Fibroblast of skin of back (primary cell): ENCODE measurements at regions not wholly inside any gene's neighbourhood (a gene's known extent, or its start where the extent isn't known, plus 50 kb on each side); places are given as distances from the start of the nearest gene placed in this dataset.

ENCODE experiments used
- DNase-seq: peaks from one replicate; pipeline ENCODE4 v3.0.0-alpha.2; 2013

DNA sequence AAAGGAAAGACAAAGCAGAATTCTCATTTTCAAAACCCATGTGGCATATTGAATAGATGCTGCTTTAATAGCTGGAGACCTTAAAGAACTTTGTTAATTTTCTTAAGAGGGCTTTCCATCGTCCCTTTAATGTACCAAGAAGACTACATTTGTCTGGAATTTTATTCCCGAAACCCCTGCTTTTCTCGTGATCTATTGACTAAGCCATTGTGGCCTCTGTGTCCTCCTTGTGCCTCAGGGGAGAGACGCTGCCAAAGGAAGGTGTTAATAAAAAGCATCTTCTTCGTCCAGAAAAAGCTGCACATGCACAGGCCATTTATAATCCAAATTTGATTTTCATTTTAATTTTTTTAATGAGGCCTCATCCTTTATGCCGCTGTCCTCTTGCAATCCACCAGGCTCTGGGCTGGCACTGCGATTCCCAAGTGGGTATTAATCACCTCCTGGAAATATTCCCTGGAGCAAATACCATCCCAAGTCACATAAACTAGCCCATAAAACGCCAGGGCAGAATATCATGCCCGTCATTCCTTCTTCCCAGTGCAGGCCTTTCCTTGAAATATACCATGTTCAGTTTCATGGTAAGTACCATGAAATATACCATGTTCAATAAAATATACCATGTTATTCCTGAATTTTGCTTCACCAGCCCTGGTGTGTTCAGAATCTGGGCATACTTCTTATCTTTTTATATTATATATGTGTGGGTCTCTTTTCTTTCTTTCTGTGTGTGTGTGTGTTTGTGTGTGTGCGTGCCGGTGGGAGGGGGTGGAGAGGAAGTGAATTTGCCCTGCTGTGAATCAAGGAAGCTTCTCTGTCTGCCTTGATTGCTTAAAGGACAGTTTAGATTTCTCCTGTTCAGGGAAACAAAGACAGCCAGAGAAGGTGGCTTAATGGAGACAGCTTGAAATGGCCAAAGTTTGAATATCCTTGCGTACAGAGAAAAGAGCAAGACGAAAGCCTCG is 147.6 kb downstream of the PHETA1 start:
- DNase-seq: no peak

DNA sequence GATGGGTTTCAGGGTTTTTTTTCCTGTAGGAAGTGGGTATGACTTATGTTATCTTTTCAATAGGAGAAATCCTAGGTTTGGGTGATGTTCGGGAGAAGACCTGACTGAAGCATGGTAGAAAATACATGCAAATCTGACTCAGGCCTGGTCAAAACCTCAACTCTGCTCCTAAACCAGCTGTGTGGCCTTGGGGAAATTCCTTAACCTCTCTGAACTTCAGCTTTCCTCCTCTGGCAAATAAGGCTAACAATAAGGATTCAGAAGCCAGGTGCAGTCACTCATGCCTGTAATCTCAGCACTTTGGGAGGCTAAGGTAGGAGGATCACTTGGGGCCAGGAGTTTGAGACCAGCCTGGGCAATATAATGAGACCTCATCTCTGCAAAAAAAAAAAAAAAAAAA is 148.5 kb downstream of the PHETA1 start:
- no peak for DNase-seq

DNA sequence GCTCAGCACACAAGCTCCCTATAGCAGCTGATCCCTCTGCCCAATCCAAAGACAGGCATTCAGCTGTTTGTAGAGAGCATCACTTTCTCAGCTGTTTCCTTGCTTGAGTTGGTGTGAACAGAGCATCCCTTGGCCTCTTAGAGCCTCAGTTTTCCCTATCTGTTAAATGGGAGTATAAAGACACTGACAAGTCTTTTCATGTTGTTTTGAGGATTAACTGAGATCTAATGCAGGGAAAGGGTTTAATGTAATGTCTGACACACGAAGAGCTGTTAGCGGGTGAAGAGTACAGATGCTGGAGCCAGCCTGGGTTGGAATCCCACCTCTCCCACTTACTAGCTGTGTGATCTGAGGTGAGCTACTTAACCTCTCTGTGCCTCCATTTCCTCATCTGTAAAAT is 149.5 kb downstream of the PHETA1 start:
- no peak for DNase-seq

DNA sequence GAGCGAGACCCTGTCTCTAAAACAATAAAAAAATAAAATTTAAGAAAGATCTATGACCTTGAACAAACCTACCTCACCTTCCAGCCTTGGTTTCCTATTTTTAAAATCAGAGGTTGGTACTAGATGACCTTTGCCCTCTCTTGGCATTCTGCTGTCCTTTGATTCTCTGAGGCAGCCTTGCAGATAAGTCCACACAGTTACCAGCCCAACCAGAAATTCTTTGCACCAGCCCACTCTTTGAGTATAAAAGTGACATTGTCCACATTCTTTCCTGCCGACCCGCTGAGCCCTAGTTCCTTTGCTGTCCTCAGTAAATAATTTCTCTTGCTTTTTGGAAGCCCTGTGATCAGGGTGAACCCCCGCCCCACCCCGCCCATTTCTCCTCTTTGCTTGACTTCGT is 150.4 kb downstream of the PHETA1 start:
- DNase-seq: no peak

DNA sequence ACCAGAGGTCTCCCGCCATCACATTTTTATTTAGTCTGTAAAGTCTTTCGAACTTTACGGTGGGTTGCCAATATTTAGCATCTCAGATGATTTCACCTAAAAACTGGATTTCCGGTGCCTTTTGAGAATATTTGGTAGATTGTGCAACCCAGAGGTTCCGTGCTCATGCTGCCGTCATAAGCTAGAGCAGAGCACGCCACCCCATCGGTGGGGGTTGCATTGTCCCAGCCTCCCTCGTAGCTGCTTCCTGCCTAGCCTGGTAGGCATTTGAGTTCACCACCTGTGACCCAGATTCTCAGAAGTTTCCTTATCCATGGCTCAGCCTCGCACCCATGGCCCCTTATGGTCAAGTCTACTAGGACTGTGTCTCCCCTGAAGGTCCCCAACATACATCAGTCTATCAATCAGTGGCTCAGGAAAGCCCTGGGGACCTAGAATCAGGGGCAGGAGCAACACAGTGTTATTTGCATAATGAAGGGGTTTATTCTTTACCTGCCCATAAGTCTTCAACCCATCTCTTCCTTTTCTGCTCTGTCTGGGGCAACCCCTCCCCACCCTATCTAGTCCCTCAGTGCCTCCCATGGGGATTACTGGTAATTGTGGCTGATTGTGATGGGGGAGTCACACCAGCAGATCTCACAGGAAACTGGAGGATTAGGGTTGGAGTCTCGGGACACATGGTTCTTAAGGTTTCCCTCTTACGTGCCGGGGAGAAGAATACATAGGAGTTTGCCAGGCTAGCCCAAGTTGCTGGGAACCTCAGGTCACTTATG is 152.3 kb downstream of the PHETA1 start:
- DNase-seq: no peak

DNA sequence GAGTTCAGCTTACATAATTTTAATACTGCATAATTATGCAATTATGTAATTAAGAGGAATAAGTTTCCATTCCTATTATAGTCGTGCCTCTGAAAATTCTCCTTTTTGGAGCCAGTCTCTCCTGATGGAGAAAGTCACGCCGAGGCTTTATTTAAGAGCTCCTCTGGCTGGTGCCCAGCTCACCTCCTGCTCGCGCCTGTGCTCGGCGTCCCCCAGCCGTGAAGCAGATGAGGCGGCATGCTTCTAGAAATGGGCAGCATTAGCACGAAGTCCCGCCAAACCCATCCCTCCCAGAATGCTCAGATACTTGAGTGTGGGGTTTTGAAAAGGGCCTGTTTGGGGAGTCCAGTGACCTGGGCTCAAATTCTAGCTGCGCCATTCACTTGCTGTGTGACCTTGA is 153.0 kb downstream of the PHETA1 start:
- DNase-seq: no peak

DNA sequence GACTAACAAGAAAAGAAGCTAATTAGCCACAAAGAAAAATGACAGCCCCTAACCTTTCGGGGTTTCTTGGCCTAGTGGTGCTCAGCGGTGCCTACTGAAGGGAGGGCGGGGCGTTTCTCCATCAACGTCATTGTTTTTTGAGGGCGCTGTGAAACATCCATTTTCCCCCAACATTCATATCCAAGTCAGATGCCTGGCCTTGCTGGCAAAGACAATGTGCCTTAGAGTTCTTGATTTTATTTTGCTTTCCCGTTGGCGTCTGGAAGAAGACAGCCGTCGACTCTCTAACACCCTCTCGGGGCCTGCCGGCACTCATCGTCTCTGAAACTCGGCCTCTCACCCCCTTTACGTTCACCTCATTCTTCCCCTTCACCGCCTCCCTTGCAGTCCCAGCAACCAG is 154.5 kb downstream of the PHETA1 start:
- DNase-seq: no peak

DNA sequence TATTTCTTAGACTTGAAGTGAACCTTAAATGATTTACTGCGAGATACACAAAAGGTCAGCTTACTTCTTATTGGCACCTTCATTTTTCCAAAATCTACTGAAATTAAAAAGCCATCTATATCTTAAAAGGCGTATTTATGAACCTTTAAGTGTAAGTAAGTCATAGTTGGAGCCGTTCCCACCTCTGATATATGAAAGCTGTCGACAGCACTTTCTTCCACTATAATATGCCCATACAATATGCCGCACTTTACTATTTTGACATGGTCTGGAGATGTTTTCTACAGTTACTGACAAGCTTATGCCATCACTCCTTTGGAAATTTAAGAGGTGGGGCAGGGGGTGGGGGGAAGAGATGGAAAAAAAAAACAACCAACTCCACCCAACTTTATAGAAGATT is 155.3 kb downstream of the PHETA1 start:
- no peak for DNase-seq

DNA sequence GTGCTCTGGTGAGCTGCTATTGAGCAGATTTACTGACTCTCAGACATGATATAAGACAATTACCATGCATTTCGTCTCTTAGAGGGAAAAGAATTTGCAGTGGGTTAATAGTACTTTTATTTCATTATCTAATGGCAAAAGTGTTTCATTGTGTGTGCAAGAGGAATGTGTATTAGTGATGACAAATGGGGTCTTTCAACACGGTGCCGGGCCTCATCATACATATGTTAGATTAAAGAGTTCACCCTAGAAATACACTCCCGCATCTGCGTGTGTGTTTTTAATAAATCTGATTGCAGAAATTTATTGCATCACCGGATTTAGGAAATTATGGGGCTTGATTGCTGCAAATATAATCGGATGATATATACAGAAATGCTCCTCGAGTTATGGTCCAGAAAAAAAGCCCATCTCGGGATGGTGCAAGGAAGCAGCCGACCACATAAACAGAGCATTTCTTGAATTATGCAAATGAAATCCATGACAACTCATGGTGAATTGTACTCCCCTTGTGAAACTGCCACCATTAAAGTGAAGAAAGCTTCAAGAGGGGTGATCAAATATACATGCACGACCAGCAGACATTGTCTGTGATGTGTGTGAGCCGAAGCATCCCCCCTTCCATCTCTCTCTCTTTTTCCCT is 156.0 kb downstream of the PHETA1 start:
- DNase-seq: no peak

DNA sequence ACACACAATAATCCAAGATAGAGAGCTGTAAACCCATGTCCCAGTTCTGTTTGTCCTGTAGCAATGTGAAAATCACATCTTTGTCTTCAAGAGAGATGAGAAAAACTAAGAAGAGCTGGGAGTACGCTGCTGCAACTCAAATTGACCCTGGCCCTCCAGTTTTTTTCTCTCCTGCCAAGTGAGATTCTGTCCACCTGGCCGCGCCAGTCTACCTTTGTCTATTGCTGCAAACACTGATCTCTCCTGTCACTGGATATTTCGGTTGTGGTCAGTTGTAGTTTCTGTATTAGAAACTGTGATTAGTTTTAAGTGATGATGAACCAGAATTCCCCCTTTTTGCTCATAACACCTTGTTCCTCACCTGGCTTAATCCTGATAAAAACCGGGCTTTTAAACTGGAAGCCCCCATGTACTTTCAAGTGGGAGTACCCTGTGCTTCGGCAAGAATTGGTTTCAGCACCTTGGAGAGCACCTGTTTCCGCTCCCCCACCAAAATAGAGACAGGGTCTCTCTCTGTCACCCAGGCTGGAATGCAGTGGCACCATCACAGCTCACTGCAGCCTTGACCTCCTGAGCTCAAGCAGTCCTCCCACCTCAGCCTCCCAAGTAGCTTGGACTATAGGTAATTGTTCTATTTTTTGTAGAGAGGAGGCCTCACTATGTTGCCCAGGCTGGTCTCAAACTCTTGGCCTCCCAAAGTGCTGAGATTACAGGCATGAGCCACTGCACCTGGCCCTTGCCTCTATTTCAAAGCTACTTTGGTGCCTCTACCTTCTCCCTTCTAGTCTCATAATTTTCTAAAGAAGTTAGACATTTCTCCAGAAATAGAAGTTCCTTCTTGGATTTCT is 156.8 kb downstream of the PHETA1 start:
- DNase-seq: no peak

- DNase-seq: no peak
Measured at GRCh38 chr12:111209811-111210210, 159.1 kb downstream of the PHETA1 start.

GRCh38 chr12:111207761-111208160 is 161.1 kb downstream of the PHETA1 start:
- DNase-seq: no peak

DNA sequence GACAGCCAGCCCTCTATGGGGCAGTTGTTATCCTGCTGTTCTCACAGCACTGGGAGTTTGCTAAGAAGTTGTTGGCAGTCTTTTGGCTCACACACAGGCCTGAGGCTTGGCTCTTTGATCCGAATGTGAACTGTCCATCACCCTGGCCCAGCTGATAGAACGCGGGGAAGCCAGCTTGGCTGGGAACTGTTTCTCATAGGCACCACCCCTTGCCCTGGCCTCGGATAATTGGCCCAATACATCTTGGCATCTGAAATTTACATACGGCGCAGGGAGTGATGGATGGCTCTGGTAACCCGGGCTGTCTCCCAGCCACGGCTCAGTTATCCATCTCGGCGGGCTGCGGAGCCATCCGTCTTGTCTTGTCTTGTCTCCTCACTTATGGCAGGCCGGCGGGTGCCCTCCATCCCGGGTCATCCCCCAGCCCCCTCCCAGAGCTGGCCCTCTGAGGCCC is 164.1 kb downstream of the PHETA1 start:
- no peak for DNase-seq

DNA sequence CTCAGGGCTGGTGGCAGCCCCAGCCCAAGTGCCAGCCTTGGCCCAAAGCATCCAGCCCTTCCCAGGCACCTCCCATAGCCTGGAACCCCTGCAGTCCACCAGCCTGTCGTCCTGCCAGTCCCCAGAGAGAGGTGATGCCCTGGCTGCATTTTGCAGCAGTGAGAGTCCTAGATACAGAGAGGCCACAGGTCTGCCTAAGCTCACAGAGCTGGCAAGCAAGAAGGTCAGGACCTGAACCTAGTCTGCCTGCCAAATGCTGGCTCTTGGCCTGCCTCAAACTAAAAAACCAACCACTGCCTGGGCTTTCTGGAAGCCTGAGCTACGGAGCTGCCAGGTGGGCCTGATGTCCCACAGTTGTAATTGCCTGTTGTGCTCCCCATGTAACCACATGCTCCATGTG is 164.9 kb downstream of the PHETA1 start:
- DNase-seq: no peak

DNA sequence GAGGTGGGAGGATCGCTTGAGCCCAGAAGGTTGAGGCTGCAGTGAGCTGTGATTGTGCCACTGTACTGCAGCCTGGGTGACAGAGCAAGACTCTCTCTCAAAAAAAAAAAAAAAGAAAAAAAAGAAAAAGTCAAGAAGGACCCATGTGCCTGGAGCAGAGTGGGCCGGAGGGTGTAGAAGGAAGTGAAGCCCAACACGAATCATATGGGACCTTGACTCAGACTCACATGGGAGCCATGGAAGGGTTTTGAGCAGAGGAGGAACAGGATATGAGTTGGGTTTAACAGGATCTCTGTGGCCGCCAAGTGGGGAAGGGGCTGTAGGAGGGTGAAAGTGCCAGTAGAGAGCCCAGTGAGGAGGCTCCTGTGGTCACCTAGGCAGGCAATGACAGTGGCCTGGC is 165.4 kb downstream of the PHETA1 start:
- DNase-seq: no peak

DNA sequence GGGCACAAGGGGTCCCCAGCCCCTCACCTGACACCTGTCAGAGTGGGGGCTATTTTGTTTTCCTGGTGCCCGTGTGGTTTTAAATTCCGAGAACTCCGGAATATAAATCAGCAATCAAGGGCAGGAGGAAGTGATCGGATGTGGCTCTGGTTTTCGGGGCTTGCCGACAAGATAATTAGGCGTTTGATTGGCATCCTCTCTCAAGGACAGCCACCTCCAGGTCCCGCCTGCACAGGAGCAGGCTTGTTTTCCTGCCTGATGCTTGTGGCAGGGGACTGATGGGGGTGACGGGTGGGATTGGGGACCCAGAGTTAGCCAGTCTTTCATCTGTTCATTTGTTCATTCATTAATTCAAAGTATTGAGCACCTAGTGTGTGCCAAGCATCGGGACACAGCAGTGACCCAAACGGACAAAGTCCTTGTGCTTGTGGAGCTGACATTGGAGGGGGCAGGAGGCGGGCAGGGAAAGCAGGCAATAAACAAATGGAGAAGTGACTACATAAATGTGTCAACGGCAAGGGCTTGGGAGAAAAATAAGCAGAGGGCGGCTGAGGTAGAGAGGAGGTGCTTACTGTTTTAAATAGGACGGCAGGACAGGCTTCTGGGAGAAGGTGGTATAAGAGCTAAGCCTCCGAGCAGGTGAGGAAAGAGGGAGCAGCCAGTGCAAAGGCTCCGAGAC is 166.5 kb downstream of the PHETA1 start:
- no peak for DNase-seq

GRCh38 chr12:111201495-111202236 is 167.2 kb downstream of the PHETA1 start:
- no peak for DNase-seq

DNA sequence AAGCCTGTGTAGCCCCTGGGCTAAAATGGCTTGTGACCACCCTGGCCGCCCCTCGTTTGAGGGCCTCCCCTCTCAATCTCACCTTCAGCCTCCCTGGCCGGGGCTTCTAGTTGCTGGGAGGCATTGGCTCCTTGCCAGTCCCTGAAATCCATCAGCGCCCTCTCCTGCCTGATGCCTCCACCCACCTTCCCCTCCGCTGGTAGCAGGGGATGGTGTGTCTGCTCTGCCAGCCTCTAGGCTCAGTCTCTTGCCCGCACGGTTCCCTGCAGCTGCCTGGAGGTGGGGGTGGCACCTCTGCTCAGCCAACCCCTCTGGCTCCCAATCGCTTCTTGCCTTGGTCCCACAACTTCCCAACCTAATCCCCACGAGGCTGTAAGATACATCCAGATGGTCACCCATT is 167.9 kb downstream of the PHETA1 start:
- no peak for DNase-seq

- no peak for DNase-seq
Measured at GRCh38 chr12:111197376-111197944, 171.4 kb downstream of the PHETA1 start.

DNA sequence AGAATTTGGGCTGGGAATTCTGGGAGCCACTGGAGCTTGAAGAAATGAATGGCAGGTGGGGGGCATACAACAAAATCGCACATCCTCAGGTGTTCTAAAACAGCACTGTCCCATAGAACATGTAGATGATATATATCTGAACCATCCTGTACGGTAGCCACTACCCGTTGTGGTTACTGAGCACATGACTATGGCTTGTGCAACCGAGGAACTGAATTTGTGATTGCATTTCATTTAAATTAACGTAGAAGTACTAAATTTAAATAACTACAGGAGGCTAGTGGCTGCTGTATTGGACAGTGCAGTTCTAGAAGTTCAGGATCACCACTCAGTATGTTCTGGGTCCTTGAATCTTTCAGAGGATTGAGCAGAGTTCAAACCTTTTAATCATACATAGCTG is 172.4 kb downstream of the PHETA1 start:
- DNase-seq: no peak

GRCh38 chr12:111195316-111195715 is 173.6 kb downstream of the PHETA1 start:
- DNase-seq: no peak
